PFSK-1 (cell line): ENCODE measurements at regions not wholly inside any gene's neighbourhood (a gene's known extent, or its start where the extent isn't known, plus 50 kb on each side); places are given as distances from the start of the nearest gene placed in this dataset.

Source experiments
- FOXP2 ChIP-seq: optimal IDR thresholded peaks from 2 replicates; pipeline ENCODE3; 2011; ENCODE audit warnings: borderline replicate concordance, control low read depth, inconsistent platforms; ENCODE audit not compliant: insufficient read depth; ENCODE audit errors: extremely low read length, extremely low read depth
- POLR2AphosphoS5 ChIP-seq: IDR thresholded peaks from 2 replicates; pipeline ENCODE4 v1.6.1; 2012; ENCODE audit warnings: low read depth, mild to moderate bottlenecking, control low read depth, low read length, moderate library complexity
- SIN3A ChIP-seq: IDR thresholded peaks from 2 replicates; pipeline ENCODE4 v1.6.1; 2012; ENCODE audit warnings: mild to moderate bottlenecking, low read length, moderate library complexity, borderline replicate concordance; ENCODE audit not compliant: insufficient read depth
- TAF1 ChIP-seq: IDR thresholded peaks from 2 replicates; pipeline ENCODE4 v1.6.1; 2012; ENCODE audit warnings: low read length, control low read depth, borderline replicate concordance; ENCODE audit not compliant: insufficient read depth
- TF ChIP-seq, protein P1 (sequence below), 2 experiments: IDR thresholded peaks; 2 replicates each; pipeline versions ENCODE4 v1.6.1 to v1.8.0; 2011 to 2012; ENCODE audit warnings: low read depth in 2 of 2, low read length in 2 of 2, control low read depth in 1 of 2, inconsistent platforms in 1 of 2, mild to moderate bottlenecking in 1 of 2, moderate library complexity in 1 of 2; ENCODE audit not compliant: insufficient read depth in 1 of 2

GRCh38 chr19:30897034-30897433, 452.2 kb downstream of the TSHZ3 start:
- TF ChIP-seq TAF1, result no peak
- TF ChIP-seq, protein P1, sequence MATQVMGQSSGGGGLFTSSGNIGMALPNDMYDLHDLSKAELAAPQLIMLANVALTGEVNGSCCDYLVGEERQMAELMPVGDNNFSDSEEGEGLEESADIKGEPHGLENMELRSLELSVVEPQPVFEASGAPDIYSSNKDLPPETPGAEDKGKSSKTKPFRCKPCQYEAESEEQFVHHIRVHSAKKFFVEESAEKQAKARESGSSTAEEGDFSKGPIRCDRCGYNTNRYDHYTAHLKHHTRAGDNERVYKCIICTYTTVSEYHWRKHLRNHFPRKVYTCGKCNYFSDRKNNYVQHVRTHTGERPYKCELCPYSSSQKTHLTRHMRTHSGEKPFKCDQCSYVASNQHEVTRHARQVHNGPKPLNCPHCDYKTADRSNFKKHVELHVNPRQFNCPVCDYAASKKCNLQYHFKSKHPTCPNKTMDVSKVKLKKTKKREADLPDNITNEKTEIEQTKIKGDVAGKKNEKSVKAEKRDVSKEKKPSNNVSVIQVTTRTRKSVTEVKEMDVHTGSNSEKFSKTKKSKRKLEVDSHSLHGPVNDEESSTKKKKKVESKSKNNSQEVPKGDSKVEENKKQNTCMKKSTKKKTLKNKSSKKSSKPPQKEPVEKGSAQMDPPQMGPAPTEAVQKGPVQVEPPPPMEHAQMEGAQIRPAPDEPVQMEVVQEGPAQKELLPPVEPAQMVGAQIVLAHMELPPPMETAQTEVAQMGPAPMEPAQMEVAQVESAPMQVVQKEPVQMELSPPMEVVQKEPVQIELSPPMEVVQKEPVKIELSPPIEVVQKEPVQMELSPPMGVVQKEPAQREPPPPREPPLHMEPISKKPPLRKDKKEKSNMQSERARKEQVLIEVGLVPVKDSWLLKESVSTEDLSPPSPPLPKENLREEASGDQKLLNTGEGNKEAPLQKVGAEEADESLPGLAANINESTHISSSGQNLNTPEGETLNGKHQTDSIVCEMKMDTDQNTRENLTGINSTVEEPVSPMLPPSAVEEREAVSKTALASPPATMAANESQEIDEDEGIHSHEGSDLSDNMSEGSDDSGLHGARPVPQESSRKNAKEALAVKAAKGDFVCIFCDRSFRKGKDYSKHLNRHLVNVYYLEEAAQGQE (IDR thresholded peaks at IDR 0.05; ENCODE audit: insufficient read depth in 1 of 2, low read depth in 2 of 2, low read length in 2 of 2), result no peak

GRCh38 chr19:30896554-30896953, 452.7 kb downstream of the TSHZ3 start:
- TF ChIP-seq TAF1 (no peak), POLR2AphosphoS5 (no peak), SIN3A (no peak), FOXP2 (no peak)
- TF ChIP-seq, protein P1 (IDR thresholded peaks at IDR 0.05; ENCODE audit: insufficient read depth in 1 of 2, low read depth in 2 of 2, low read length in 2 of 2), result no peak

- TF ChIP-seq SIN3A (no peak), TAF1 (no peak), FOXP2 (no peak), POLR2AphosphoS5 (no peak)
- TF ChIP-seq, protein P1 (IDR thresholded peaks at IDR 0.05; ENCODE audit: insufficient read depth in 1 of 2, low read depth in 2 of 2, low read length in 2 of 2), result no peak
Observed at GRCh38 chr19:30895946-30896345, 453.3 kb downstream of the TSHZ3 start.

- TF ChIP-seq FOXP2, result no peak
- no peak for TF ChIP-seq POLR2AphosphoS5
- no peak for TF ChIP-seq SIN3A
- no peak for TF ChIP-seq TAF1
- TF ChIP-seq, protein P1 (IDR thresholded peaks at IDR 0.05; ENCODE audit: insufficient read depth in 1 of 2, low read depth in 2 of 2, low read length in 2 of 2), result no peak
Observed at GRCh38 chr19:30891051-30891450, 458.2 kb downstream of the TSHZ3 start.

DNA sequence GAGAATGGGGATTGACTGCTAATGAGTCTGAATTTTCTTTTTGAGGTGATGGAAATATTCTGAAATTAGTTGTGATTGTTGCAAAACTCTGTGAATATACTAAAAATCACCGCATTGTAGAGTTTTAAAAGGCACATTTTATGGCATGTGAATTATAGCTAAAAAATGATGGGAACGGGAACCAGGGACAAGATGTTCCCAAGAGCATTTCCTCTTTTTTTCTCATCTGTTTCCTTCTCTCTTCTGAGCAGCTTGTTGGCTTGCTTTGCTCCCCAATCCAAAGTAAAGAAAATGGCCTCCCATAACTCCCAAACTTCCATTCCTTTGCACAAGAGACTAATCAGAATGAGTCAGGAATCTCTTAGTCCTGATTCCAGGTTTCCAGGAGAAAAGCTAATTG, 459.2 kb downstream of the TSHZ3 start:
- TF ChIP-seq SIN3A (no peak), TAF1 (no peak)

- TF ChIP-seq SIN3A (no peak), FOXP2 (no peak), POLR2AphosphoS5 (no peak), TAF1 (no peak)
- TF ChIP-seq, protein P1 (IDR thresholded peaks at IDR 0.05; ENCODE audit: insufficient read depth in 1 of 2, low read depth in 2 of 2, low read length in 2 of 2), result no peak
Observed at GRCh38 chr19:30888937-30889336, 460.3 kb downstream of the TSHZ3 start.
